CD4-positive, alpha-beta memory T cell (primary cell): ENCODE measurements at regions not wholly inside any gene's neighbourhood (a gene's known extent, or its start where the extent isn't known, plus 50 kb on each side); places are given as distances from the start of the nearest gene placed in this dataset.

Source experiments
- CTCF ChIA-PET: fragments of 350-600 bp; sonication (Branson Sonifier 250); formaldehyde crosslinking; loops from one replicate; lab custom pipeline; 2021; ENCODE audit warnings: inconsistent platforms; ENCODE audit not compliant: partially characterized antibody; lab: Charles Lee
- POLR2A ChIA-PET: fragments of 350-600 bp; sonication (Branson Sonifier 250); formaldehyde crosslinking; loops from one replicate; lab custom pipeline; 2021; ENCODE audit not compliant: partially characterized antibody; lab: Charles Lee
- DNase-seq, 5 donors: peaks; one replicate each; pipeline versions ENCODE4 v3.0.0 to v3.0.0-alpha.2; 2020 to 2022; ENCODE audit warnings: mixed read lengths in 1 of 5
- H3K27ac ChIP-seq: one replicate; pipeline ENCODE4 v1.7.0; 2013; ENCODE audit warnings: low read depth, low read length
- H3K27me3 ChIP-seq: 2 replicates; pipeline ENCODE4 v1.7.0; 2013; ENCODE audit warnings: mild to moderate bottlenecking, low read length, moderate library complexity; ENCODE audit not compliant: insufficient read depth
- H3K36me3 ChIP-seq: 2 replicates; pipeline ENCODE4 v1.7.0; 2013; ENCODE audit warnings: mild to moderate bottlenecking, low read length, moderate library complexity; ENCODE audit not compliant: insufficient read depth
- H3K4me1 ChIP-seq: 2 replicates; pipeline ENCODE4 v1.7.0; 2013; ENCODE audit warnings: mild to moderate bottlenecking, low read length, moderate library complexity; ENCODE audit not compliant: insufficient read depth
- H3K4me3 ChIP-seq, 2 donors: one replicate each; pipeline ENCODE4 v1.7.0; 2013; ENCODE audit warnings: low read length in 2 of 2, mild to moderate bottlenecking in 1 of 2
- H3K9me3 ChIP-seq, 2 donors: one replicate each; pipeline ENCODE4 v1.7.0; 2013; ENCODE audit warnings: low read length in 2 of 2, control low read depth in 1 of 2; ENCODE audit not compliant: control insufficient read depth in 1 of 2
- H3K27ac Mint-ChIP-seq, 7 donors: one replicate each; pipeline ENCODE4 v1.8.0; 2020 to 2021; ENCODE audit warnings: mixed read lengths in 7 of 7, mild to moderate bottlenecking in 6 of 7, inconsistent platforms in 3 of 7, moderate library complexity in 3 of 7
- H3K27me3 Mint-ChIP-seq, 2 donors: one replicate each; pipeline ENCODE4 v1.8.0; 2020 to 2021; ENCODE audit warnings: mixed read lengths in 2 of 2
- H3K36me3 Mint-ChIP-seq, 2 donors: one replicate each; pipeline ENCODE4 v1.8.0; 2020 to 2021; ENCODE audit warnings: mixed read lengths in 2 of 2, inconsistent platforms in 1 of 2, mild to moderate bottlenecking in 1 of 2
- H3K4me1 Mint-ChIP-seq, 4 donors: one replicate each; pipeline ENCODE4 v1.8.0; 2020 to 2021; ENCODE audit warnings: mixed read lengths in 4 of 4, mild to moderate bottlenecking in 1 of 4
- H3K4me3 Mint-ChIP-seq, 8 donors: one replicate each; pipeline ENCODE4 v1.8.0; 2020 to 2021; ENCODE audit warnings: mixed read lengths in 8 of 8, mild to moderate bottlenecking in 7 of 8, moderate library complexity in 6 of 8, inconsistent platforms in 3 of 8
- H3K9me3 Mint-ChIP-seq, 8 donors: one replicate each; pipeline ENCODE4 v1.8.0; 2020 to 2021; ENCODE audit warnings: mixed read lengths in 8 of 8, mild to moderate bottlenecking in 5 of 8, inconsistent platforms in 3 of 8, moderate library complexity in 1 of 8
- intact Hi-C: fragments of 100-400 bp; cut with micrococcal nuclease; formaldehyde crosslinking; loops from one replicate; pipeline ENCODE4 v1.15.1; 2023

GRCh38 chr6:15966000-15966520 is 162.8 kb upstream of the MYLIP start:
- intact Hi-C loops, result no loop called here
- ChIA-PET CTCF (no interaction called here), POLR2A (no interaction called here)
- Histone ChIP-seq H3K9me3 (no peaks in the 10 kb centered on the region), H3K4me3 (no peak overlapping the region), H3K4me1 (no peaks in the 10 kb centered on the region), H3K27me3 (no peaks in the 10 kb centered on the region), H3K27ac (no peak overlapping the region), H3K36me3 (no peaks in the 10 kb centered on the region)
- Mint-ChIP-seq H3K27me3 (no peaks in the 10 kb centered on the region), H3K4me1 (peaks cover 7 to 10% (median 8%) of the 10 kb centered on the region in 4 donors), H3K27ac (no peak overlapping the region), H3K9me3 (peaks cover 0 to under 1% (median 0%) of the 10 kb centered on the region in 8 donors), H3K4me3 (no peak overlapping the region), H3K36me3 (no peaks in the 10 kb centered on the region)
- DNase-seq, result no peak

GRCh38 chr6:15962449-15962764 is 166.5 kb upstream of the MYLIP start:
- H3K9me3 Mint-ChIP-seq, result no peaks in the 10 kb centered on the region
- intact Hi-C loops, result no loop called here
- POLR2A ChIA-PET, result no interaction called here

GRCh38 chr6:15961635-15962448 is 167.0 kb upstream of the MYLIP start:
- Histone ChIP-seq H3K36me3 (no peaks in the 10 kb centered on the region), H3K9me3 (no peaks in the 10 kb centered on the region), H3K4me1 (no peaks in the 10 kb centered on the region), H3K4me3 (no peak overlapping the region), H3K27me3 (no peaks in the 10 kb centered on the region), H3K27ac (no peak overlapping the region)
- H3K4me3 Mint-ChIP-seq, result no peak overlapping the region
- peaks cover 7 to 12% (median 9%) of the 10 kb centered on the region in 4 donors for H3K4me1 Mint-ChIP-seq
- no peaks in the 10 kb centered on the region for H3K36me3 Mint-ChIP-seq
- CTCF ChIA-PET, result no interaction called here
- no peaks in the 10 kb centered on the region for H3K27me3 Mint-ChIP-seq
- H3K9me3 Mint-ChIP-seq, result no peaks in the 10 kb centered on the region
- DNase-seq, result no peak
- intact Hi-C loops, result no loop called here
- POLR2A ChIA-PET, result no interaction called here
- no peak overlapping the region for H3K27ac Mint-ChIP-seq

More at GRCh38 chr6:15962449-15962764, 166.5 kb upstream of the MYLIP start:
- no peaks in the 10 kb centered on the region for H3K4me1 ChIP-seq
- H3K27ac ChIP-seq, result no peak overlapping the region
- no peak overlapping the region for H3K4me3 ChIP-seq
- Mint-ChIP-seq H3K4me3 (no peak overlapping the region), H3K4me1 (peaks cover 7 to 10% (median 8%) of the 10 kb centered on the region in 4 donors), H3K27ac (no peak overlapping the region), H3K27me3 (no peaks in the 10 kb centered on the region), H3K36me3 (no peaks in the 10 kb centered on the region)
- CTCF ChIA-PET, result no interaction called here
- H3K9me3 ChIP-seq, result no peaks in the 10 kb centered on the region
- no peak for DNase-seq
- no peaks in the 10 kb centered on the region for H3K36me3 ChIP-seq
- H3K27me3 ChIP-seq, result no peaks in the 10 kb centered on the region

GRCh38 chr6:15960740-15961634 is 167.9 kb upstream of the MYLIP start:
- no peaks in the 10 kb centered on the region for H3K27me3 ChIP-seq
- Mint-ChIP-seq H3K4me3 (no peak overlapping the region), H3K36me3 (no peaks in the 10 kb centered on the region), H3K9me3 (no peaks in the 10 kb centered on the region), H3K27ac (no peak overlapping the region), H3K4me1 (peaks cover 11 to 19% (median 16%) of the 10 kb centered on the region in 4 donors), H3K27me3 (no peaks in the 10 kb centered on the region)
- H3K36me3 ChIP-seq, result no peaks in the 10 kb centered on the region
- H3K9me3 ChIP-seq, result no peaks in the 10 kb centered on the region
- ChIA-PET POLR2A (no interaction called here), CTCF (no interaction called here)
- peaks cover 7% of the 10 kb centered on the region for H3K4me1 ChIP-seq
- no peak for DNase-seq
- no peak overlapping the region for H3K27ac ChIP-seq
- no peak overlapping the region for H3K4me3 ChIP-seq
- intact Hi-C loops, result no loop called here

- Histone ChIP-seq H3K4me3 (no peak overlapping the region), H3K4me1 (peaks cover 12% of the 10 kb centered on the region), H3K36me3 (no peaks in the 10 kb centered on the region), H3K9me3 (no peaks in the 10 kb centered on the region), H3K27ac (no peak overlapping the region), H3K27me3 (no peaks in the 10 kb centered on the region)
- intact Hi-C loops, result no loop called here
- H3K9me3 Mint-ChIP-seq, result no peaks in the 10 kb centered on the region
- peaks cover 11 to 30% (median 18%) of the 10 kb centered on the region in 4 donors for H3K4me1 Mint-ChIP-seq
- CTCF ChIA-PET, result no interaction called here
- H3K27me3 Mint-ChIP-seq, result no peaks in the 10 kb centered on the region
- no peak for DNase-seq
- H3K4me3 Mint-ChIP-seq, result peak overlapping the region in 1 of 8 donors; percentile 41
- POLR2A ChIA-PET, result interaction anchor here (0.6 kb wide), 1 partner anchor 179 kb away, joined by 3 read pairs; no protein-coding TSS in a partner anchor
- H3K36me3 Mint-ChIP-seq, result no peaks in the 10 kb centered on the region
- H3K27ac Mint-ChIP-seq, result no peak overlapping the region
Observed at GRCh38 chr6:15957655-15958169, 171.2 kb upstream of the MYLIP start.

GRCh38 chr6:15956205-15957106 is 172.4 kb upstream of the MYLIP start:
- ChIA-PET CTCF (no interaction called here), POLR2A (no interaction called here)
- Mint-ChIP-seq H3K4me3 (peak overlapping the region; percentile 44 to 71 (median 56)), H3K4me1 (peaks cover 4 to 27% (median 11%) of the 10 kb centered on the region in 4 donors), H3K36me3 (no peaks in the 10 kb centered on the region), H3K9me3 (no peaks in the 10 kb centered on the region), H3K27me3 (no peaks in the 10 kb centered on the region), H3K27ac (no peak overlapping the region)
- DNase-seq, result no peak
- peaks cover 14% of the 10 kb centered on the region for H3K4me1 ChIP-seq
- H3K4me3 ChIP-seq, result no peak overlapping the region
- intact Hi-C loops, result no loop called here
- H3K27ac ChIP-seq, result no peak overlapping the region
- H3K27me3 ChIP-seq, result no peaks in the 10 kb centered on the region
- H3K9me3 ChIP-seq, result no peaks in the 10 kb centered on the region
- no peaks in the 10 kb centered on the region for H3K36me3 ChIP-seq
